Endothelial cell of umbilical vein (primary cell): ENCODE measurements at regions not wholly inside any gene's neighbourhood (a gene's known extent, or its start where the extent isn't known, plus 50 kb on each side); places are given as distances from the start of the nearest gene placed in this dataset.

Experiments
- EZH2 ChIP-seq: IDR thresholded peaks from 2 replicates; pipeline ENCODE4 v1.6.1; 2012; ENCODE audit warnings: borderline replicate concordance, low read depth, mild to moderate bottlenecking, moderate library complexity, low read length, inconsistent platforms; ENCODE audit not compliant: severe bottlenecking
- FOS ChIP-seq: IDR thresholded peaks from 2 replicates; pipeline ENCODE4 v1.6.1; 2011; ENCODE audit warnings: mild to moderate bottlenecking, low read length, moderate library complexity, borderline replicate concordance; ENCODE audit not compliant: insufficient read depth
- GATA2 ChIP-seq: IDR thresholded peaks from 2 replicates; pipeline ENCODE4 v1.7.0; 2011; ENCODE audit warnings: low read depth, mild to moderate bottlenecking, moderate library complexity, mixed read lengths, low read length; ENCODE audit not compliant: insufficient read length, insufficient read depth
- JUN ChIP-seq: IDR thresholded peaks from 2 replicates; pipeline ENCODE4 v1.6.1; 2011; ENCODE audit warnings: borderline replicate concordance, low read depth; ENCODE audit not compliant: insufficient read length, insufficient read depth
- MYC ChIP-seq: IDR thresholded peaks from one replicate; pipeline ENCODE4 v1.6.1; 2011; ENCODE audit warnings: mild to moderate bottlenecking, low read depth, low read length
- POLR2A ChIP-seq: IDR thresholded peaks from 2 replicates; pipeline ENCODE4 v1.6.1; 2012; ENCODE audit warnings: low read depth, mild to moderate bottlenecking, control low read depth, low read length
- POLR2AphosphoS5 ChIP-seq: IDR thresholded peaks from 2 replicates; pipeline ENCODE4 v1.6.1; 2012; ENCODE audit warnings: low read depth, mild to moderate bottlenecking, control low read depth, low read length, moderate library complexity; ENCODE audit not compliant: insufficient read depth
- TF ChIP-seq, protein P1 (sequence below): IDR thresholded peaks from 2 replicates; pipeline ENCODE4 v1.6.1; 2011; ENCODE audit not compliant: insufficient read depth, insufficient read length
- TF ChIP-seq, protein P2 (sequence below), 2 donors: IDR thresholded peaks; 1 replicate in 1 of 2; 2 replicates in 1 of 2; pipeline ENCODE4 v1.5.1; 2011; ENCODE audit warnings: low read length in 2 of 2, mild to moderate bottlenecking in 2 of 2, moderate library complexity in 2 of 2, control low read depth in 1 of 2, inconsistent platforms in 1 of 2, low read depth in 1 of 2; ENCODE audit not compliant: insufficient read depth in 1 of 2; ENCODE audit errors: extremely low read depth in 1 of 2

DNA sequence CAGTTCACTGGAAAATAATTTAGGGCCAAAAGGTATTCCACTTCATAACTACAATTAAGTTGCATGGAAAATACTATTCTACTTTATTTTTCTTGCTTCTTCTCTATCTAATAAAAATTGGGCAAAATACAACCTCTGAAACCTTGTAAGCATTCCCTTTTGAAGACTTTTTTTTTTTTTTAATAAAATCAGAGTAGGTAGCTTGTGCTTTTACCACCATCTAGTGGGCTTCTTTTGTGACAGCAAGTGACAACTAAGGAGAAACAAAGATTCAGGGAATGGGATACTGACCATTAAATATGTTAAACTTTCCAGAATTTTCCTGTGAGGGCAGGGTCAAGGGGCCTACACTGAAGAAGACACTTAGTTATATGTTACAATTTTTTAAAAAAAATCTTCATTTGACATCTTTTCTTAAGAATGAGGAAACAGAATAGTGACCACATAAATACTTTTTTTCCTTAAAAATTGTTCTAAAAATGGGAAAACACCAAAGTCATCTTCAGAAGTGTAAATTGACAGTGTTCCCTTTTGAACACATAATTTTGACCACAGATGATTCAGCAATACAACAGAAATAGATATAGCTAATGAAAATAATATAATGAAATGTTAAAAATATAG is 1183.2 kb upstream of the ACVR2A start:
- TF ChIP-seq EZH2 (no peak), POLR2A (no peak), FOS (no peak), POLR2AphosphoS5 (no peak), JUN (no peak), GATA2 (no peak), MYC (no peak)
- TF ChIP-seq, protein P1, sequence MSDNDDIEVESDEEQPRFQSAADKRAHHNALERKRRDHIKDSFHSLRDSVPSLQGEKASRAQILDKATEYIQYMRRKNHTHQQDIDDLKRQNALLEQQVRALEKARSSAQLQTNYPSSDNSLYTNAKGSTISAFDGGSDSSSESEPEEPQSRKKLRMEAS, result no peak
- TF ChIP-seq, protein P2, sequence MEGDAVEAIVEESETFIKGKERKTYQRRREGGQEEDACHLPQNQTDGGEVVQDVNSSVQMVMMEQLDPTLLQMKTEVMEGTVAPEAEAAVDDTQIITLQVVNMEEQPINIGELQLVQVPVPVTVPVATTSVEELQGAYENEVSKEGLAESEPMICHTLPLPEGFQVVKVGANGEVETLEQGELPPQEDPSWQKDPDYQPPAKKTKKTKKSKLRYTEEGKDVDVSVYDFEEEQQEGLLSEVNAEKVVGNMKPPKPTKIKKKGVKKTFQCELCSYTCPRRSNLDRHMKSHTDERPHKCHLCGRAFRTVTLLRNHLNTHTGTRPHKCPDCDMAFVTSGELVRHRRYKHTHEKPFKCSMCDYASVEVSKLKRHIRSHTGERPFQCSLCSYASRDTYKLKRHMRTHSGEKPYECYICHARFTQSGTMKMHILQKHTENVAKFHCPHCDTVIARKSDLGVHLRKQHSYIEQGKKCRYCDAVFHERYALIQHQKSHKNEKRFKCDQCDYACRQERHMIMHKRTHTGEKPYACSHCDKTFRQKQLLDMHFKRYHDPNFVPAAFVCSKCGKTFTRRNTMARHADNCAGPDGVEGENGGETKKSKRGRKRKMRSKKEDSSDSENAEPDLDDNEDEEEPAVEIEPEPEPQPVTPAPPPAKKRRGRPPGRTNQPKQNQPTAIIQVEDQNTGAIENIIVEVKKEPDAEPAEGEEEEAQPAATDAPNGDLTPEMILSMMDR (IDR thresholded peaks at IDR 0.05; ENCODE audit: extremely low read depth in 1 of 2, insufficient read depth in 1 of 2, low read depth in 1 of 2, low read length in 2 of 2), result peak; percentile 26 to 50
